ENCODE measurements at regions not wholly inside any gene's neighbourhood (a gene's known extent, or its start where the extent isn't known, plus 50 kb on each side); places are given as distances from the start of the nearest gene placed in this dataset.

- no peak for DNase-seq (ENCODE audit: low read depth, low spot score)
Observed at GRCh38 chr5:61622156-61622555, 290.1 kb downstream of the ZSWIM6 start.

GRCh38 chr5:61623401-61624069, 291.5 kb downstream of the ZSWIM6 start:
- DNase-seq (ENCODE audit: low read depth, low spot score) = peak; percentile 27

- no peak for DNase-seq (ENCODE audit: low read depth, low spot score)
Observed at GRCh38 chr5:61624553-61625136, 292.6 kb downstream of the ZSWIM6 start.

GRCh38 chr5:61625137-61625561, 293.1 kb downstream of the ZSWIM6 start:
- DNase-seq (ENCODE audit: low read depth, low spot score) = no peak

DNA sequence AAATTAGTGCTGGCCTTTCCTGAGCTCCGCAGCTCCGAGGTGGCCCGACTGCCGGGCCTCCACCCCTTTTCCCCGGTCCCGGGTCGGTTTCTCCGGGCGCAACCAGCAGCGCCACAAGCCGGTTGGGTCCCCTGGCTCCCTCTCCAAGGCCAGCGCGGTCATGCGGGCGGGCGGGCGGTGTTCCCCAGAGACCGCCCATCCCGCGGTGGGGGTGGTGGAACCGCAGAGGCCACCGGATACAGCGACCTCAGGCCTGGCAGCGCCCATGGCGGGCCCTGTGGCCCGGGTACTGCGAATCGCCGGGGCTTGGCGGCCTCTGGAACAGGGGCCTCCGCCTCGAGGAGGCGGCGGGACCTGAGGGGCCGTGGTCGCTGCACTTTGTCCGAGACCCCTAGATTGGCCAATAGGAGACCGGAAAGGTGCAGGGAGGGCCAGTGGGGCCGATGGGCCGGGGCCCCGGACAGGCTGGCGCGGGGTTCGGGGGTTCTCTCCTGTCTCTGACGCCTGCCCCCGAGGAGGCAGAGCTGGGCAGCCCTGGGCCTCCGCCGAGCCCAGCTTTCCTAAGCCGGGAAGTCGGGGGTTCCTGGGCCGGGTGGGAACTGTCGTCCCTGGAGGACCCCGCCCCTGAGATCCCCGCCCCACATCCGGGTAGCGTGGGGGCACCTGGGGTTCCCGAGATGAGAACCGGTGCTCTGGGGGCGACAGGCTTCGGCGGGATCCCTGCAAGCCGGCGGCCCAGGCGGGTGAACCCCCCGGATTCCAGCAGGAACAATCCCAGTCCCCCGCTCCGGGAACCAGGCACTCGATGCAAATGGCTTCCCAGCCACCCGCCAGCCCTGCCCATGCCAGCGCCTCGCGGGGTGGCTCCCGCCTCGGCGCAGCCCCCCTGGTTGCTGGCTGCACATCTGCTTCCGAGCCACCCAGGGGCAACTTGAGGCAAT, 293.9 kb downstream of the ZSWIM6 start:
- peak; percentile 72 for DNase-seq (ENCODE audit: low read depth, low spot score)

DNA sequence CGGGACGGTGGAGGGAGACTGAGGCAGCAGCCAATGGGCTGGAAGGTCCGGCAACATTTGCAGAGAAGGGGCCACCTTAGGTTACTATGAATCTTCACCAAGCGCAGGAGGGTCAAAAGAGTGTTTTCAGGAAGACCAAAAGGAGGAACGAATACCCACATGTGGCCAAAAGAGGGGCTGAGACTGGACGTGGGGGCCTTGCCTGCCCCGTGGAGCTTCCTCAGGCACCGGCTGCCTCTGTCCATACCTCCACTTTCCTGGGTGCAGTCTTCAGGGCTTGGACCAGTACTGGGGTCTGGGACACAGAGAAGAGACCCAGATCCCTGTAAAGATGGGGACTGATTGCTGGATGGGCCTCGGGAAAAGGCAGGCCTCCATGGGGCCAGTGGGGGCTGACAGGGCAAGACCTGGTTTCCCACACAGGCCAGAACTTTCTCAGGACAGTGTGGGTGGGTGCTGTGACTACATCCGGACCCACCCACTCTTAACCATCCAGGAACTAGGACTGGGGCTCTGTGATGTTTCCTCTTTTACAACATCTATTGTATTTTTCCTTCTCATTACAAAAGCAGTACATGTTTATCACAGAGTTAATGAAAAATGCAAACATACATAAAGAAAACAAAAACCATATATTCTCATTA, 294.7 kb downstream of the ZSWIM6 start:
- no peak for DNase-seq (ENCODE audit: low read depth, low spot score)

GRCh38 chr5:61627531-61627930, 295.5 kb downstream of the ZSWIM6 start:
- no peak for DNase-seq (ENCODE audit: low read depth, low spot score)

GRCh38 chr5:61630908-61631307, 298.9 kb downstream of the ZSWIM6 start:
- no peak for DNase-seq (ENCODE audit: low read depth, low spot score)

DNA sequence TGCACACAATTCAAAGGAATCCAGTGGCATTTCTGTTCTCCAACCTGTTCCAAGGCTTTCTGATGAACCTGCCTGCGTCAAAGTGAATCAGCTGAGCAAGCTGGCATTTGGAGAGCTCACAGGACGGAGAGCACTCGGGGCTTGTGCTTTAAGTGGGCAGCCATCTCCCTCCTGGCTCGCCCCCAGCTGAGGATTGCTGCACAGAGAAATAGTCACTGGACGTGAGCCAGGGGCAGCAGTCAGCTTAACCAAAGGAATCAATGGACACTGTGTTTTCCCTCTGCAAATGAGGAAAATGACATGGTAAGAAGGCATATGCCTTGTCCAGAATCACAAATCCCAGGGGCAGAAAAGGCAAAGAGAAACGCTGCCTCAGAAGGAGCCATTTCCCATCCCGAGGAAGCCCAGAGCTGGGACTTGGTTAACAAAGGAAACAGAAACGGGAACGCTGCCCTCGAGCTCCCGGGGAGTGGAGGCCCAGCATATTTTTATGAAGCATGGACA, 299.4 kb downstream of the ZSWIM6 start:
- DNase-seq (ENCODE audit: low read depth, low spot score) = no peak

GRCh38 chr5:61632064-61632463, 300.0 kb downstream of the ZSWIM6 start:
- no peak for DNase-seq (ENCODE audit: low read depth, low spot score)

DNA sequence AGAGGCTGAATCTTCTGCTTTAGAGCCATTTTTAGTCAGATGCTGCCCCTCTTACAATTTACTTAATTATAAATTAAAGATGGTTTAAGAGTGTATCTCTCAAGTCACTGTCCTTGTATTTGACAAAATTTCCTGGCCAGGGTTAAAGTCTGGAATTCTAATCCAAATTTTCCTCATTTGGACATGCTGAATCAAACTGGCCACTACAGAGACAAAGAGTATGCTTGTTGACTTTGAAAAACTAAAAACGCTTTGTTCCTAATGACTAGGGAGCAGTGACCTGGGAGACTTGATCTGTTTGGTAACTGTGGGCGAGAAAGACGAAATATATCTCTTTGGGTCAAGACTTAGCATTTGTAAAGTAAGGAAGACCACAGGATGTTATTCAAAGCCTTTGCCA, 303.2 kb downstream of the ZSWIM6 start:
- DNase-seq (ENCODE audit: low read depth, low spot score) = no peak

GRCh38 chr5:61637566-61637965, 305.5 kb downstream of the ZSWIM6 start:
- peak; percentile 87 for DNase-seq (ENCODE audit: low read depth, low spot score)

GRCh38 chr5:61638476-61638875, 306.4 kb downstream of the ZSWIM6 start:
- no peak for DNase-seq (ENCODE audit: low read depth, low spot score)

- no peak for DNase-seq (ENCODE audit: low read depth, low spot score)
Observed at GRCh38 chr5:61640179-61641021, 308.3 kb downstream of the ZSWIM6 start.

GRCh38 chr5:61641748-61642565, 309.9 kb downstream of the ZSWIM6 start:
- no peak for DNase-seq (ENCODE audit: low read depth, low spot score)

DNA sequence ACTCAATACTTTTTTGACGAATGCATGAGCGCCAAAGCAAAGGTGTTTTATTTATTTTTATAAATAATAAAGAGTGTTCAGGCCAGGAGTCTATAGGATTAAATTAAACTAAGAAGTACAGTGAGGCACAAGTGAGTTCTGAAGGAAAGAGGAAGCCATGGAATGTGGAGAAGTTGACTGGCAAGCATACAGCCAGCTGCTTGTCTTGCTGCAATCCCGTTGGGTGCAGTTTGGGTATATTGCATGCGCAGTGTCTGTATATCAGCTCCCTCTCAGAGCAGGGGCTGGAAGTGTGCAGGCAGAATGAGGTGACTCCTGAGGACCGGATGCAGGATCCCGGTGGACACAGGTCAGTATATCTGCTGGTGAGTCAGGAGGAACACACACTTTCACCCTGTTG, 315.6 kb downstream of the ZSWIM6 start:
- DNase-seq (ENCODE audit: low read depth, low spot score) = no peak

DNA sequence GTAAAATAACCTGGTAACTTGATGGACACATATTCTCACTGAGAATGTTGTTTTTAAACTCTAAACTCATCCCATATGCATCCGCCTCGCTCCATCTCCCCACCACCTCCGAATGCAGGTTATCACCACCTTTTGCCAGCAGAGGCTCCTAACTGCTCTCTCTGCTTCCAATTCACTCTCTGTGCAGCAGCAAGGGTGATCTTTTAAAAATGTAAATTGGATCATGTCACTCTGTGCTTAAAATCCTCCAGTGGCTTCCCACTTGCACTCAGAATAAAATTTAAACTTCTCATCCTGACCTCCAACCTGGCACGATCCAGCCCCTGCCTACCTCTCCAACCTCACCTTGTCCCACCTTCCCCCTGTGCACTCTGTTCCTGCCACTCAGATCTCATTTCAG, 317.2 kb downstream of the ZSWIM6 start:
- DNase-seq (ENCODE audit: low read depth, low spot score) = no peak

DNA sequence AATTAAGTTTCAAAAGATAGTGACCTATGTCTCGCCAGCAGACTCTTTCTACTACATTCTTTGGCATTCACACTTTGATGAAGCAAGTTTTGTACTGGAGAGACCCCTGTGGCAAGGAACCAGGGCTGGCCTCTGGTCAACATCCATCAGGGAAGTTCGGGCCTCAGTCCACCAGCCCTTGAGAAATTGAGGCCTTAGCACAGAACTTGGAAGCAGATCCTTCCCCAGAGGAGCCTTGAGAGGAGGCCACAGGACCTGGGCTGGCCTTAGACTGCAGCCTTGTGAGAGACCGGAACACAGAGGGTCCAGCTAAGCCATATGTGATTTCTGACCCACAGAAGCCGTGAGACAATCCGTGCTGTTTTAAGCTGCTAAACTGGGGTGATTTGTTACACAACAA, 317.9 kb downstream of the ZSWIM6 start:
- no peak for DNase-seq (ENCODE audit: low read depth, low spot score)

GRCh38 chr5:61650661-61651060, 318.6 kb downstream of the ZSWIM6 start:
- DNase-seq (ENCODE audit: low read depth, low spot score) = no peak

DNA sequence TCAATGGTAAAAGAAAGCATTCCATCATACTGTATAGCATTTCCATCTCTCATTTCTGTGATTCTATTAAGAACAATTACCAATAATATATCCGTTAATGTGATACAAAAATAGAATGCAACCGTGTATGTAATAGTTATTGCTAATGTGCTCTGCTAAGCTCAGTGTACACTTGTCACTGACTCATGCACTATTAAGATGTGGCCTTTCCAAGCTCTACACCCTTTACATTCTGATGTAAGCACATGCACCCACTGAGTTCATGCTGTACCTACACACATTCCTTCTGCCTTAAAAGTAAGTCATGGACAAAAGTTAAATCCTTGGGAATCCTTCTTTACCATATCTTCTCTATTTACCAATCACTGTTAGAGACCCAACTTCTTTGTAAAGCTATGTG, 319.1 kb downstream of the ZSWIM6 start:
- no peak for DNase-seq (ENCODE audit: low read depth, low spot score)
